DMS53 treated with DMSO at 0.1 percent for 48 hours (cell line): ENCODE measurements at regions not wholly inside any gene's neighbourhood (a gene's known extent, or its start where the extent isn't known, plus 50 kb on each side); places are given as distances from the start of the nearest gene placed in this dataset.

Source experiments
- DNase-seq: peaks from one replicate; lab custom pipeline; 2025; ENCODE audit not compliant: unreplicated experiment; lab: John Stamatoyannopoulos, UW

DNA sequence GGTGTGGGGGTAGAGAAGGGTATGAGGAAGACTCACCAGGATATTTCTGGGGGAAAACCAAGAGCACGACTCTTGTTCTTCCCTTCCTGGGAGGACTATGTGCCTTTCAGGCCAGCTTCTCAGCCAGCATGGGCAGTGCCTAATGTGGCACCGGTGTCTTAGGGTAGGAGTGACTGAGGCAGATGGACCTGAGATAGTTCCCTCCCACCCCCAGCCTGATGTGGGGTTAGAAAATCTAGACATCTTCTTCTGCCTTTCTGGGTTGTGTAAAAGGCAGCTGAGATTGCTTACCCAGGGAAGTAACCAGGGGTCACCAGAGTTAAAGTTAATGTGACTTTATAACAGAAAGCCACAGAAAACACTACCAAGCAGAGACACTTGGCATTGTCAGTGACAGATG lies 127.3 kb downstream of the TMA16 start:
- no peak for DNase-seq

DNA sequence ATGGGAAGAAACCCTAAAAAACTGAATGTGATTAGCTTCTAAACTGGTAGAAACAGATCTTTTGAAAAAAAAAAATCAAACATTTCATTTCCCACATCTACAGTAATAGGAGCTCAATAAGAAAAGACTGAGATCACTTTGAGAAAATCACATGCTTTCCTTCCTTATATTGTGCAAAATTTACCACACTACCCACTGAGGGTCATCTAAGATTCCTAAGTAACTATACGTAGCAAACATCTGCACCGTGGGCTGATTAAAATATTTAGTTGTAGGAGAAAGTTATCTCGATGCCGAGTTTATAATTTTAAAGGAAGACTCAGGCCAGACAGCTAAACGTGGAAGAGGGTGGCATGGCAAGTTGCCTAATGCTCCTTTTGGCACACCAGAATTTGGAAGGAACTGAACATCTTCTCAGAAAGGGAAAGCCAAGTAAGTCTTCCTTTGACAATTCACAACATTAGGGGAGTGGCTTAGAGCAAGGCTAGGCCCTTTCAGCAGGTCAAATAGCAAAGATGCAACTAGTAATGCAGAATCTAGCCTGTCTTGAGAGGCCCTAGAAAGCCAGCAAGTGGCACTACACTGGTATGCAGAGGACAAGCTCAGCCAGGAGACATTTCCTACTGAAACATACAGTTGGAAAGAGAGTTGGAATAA lies 128.0 kb downstream of the TMA16 start:
- no peak for DNase-seq

DNA sequence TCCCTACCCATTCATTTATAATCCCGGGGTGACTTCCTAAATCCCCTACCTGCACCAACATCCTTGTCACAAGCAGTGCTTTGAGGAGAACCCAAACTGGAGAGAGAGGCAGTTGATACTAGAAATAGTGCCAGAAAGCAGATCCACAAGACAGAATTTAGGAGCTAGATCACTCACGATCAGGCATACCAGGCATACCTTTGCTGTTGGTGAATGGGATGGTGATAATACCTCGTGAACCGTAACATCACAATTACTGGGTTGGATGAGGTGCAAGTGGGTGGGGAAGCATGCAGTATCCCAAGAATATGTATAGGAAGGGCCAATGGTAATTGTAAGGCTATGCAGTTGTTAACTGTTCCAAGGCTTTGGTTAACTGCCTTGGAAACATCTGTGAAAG lies 129.3 kb downstream of the TMA16 start:
- no peak for DNase-seq

DNA sequence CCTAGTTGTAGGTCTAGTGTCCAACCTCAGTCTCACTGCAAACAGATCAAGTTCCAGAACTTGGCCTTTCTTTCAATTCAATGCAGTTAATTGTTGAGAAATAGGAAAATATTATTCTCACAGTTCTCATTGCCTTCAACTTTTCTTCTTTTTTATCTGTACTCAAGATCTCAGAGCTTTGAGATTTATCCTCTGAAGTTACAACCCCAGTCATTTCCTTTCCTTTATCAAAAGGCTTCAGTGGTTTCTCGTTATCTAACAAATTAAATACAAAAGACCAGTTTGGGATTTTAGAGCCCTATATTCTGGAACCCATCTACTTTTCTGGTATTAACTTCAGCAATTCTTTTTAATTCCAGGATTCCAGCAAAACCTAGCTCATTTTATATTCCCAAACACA lies 130.2 kb downstream of the TMA16 start:
- no peak for DNase-seq

DNA sequence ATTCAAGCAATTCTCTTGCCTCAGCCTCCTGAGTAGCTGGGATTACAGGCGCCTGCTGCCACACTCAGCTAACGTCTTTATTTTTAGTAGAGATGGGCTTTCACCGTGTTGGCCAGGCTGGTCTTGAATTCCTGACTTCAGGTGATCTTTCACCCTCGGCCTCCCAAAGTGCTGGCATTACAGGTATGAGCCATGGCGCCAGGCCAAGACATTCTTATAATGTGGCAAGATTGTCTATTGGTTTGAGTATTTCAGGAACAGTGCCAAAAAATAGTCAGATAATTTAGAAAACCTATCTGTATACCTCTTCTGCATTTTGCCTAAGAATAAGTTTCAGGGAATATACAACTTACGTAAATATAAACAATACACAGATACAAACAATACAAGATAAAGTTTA lies 136.8 kb downstream of the TMA16 start:
- DNase-seq: no peak

DNA sequence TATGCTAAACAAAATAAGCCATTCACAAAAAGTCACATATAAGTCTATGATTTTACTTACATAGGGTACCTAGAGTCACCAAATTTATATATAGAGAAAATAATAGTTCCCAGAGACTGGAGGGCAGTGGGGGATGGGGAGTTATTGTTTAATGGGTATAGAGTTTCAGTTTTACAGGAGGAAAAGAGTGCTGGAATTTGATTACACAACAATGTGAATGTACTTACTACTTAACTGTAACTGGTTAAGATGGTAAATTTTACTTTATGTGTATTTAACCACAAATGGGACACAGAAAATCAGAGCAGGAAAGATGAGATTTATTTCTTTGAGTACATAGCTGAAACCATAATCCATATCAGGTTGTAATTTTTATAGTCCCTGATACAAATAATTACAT lies 144.4 kb downstream of the TMA16 start:
- DNase-seq: no peak

DNA sequence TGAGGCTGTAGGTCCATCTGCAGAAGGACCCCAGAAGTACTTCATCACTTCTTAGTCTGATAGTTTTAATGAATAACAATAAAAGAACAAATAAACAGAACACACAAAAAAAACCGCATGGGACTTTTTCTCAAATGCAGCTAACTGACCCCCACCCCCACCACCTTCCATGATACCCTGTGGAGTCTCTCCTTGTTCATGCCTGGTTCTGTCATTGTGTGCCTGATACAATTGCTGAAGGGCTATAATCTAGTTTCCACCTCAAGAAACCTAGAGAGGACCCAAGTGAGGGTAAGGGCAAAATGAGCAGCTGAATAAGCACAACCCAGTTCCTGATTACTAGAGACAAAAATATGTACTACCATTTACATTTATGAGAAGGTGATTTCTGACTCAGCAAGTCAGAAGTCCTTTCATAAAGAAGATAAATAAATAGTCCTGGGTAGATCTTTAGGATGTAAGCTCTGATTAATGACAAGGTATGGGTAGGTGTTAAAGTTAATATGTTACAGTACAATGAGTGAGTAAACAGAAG lies 155.1 kb downstream of the TMA16 start:
- peak; percentile 10 for DNase-seq

DNA sequence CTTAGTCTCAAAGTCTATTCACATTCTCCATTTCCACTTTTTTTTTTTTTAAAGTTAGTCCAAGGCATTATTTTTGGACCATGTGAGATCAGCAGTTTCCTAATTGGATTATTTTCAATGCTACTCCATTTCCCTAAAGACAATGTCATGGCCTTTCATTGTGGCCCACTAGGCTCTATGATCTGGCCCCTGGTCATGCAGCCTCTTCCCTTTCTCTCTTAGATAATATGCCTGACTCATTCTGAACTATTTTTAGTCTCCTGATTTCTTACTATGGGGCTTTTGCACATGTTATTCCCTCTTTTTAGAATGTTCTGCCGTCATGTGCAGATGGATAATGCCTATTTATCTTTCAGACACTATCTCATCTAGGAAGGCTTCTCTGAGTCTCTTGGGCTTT lies 157.3 kb downstream of the TMA16 start:
- no peak for DNase-seq

DNA sequence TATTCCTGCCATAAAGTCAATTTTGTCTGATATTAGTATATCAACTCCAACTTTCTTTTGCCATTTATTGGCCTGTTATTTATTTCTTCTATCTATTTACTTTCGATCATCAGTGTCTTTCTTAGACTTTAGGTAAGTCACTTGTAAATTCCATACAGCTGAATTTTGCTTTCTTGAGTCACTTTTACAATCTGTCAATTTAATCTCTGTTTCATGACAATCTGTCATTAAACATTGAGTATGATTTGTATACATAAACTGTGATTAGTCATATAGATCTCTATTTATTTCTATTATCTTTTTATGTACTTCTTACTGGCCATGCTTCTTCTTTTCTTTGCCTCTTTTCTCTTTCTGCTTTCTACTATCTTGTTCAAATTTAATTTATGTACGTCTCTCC lies 160.1 kb downstream of the TMA16 start:
- DNase-seq: no peak

DNA sequence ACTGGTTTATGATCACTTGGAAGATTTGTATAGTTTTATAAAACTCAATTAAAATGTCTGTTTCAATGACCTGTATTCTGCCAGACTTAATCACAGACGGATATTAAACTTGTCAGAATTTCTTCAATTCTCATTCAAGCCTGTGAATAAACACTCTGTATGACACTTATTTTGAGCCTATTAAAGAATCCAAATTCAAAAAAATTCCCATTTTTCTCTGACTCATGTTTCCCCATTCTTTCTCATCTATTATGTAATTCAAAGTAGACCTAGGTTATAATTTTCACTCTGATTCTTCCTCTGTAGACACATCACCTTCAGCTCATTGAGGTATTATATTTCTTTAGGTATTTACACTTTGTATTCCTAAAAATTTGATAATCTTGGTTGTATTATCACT lies 166.1 kb downstream of the TMA16 start:
- DNase-seq: no peak

DNA sequence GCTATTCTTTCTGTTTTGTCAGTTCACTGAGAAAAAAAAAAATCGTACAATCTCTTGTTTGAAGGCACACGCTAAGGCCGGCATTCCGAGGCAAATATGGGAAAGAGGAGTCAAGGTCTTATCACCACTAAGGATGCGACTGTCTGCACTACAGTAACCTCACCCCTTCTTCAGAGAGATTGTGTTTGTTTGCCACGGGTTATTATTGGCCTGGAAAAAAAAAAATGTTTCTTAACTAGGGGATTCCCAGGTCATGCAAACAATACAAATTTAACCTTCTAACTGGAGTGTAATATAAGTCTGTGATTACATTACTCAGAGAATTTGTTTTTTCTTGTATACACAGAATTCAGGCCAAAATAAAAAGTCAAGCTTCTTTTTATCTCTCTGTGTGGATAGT lies 168.3 kb downstream of the TMA16 start:
- DNase-seq: no peak

DNA sequence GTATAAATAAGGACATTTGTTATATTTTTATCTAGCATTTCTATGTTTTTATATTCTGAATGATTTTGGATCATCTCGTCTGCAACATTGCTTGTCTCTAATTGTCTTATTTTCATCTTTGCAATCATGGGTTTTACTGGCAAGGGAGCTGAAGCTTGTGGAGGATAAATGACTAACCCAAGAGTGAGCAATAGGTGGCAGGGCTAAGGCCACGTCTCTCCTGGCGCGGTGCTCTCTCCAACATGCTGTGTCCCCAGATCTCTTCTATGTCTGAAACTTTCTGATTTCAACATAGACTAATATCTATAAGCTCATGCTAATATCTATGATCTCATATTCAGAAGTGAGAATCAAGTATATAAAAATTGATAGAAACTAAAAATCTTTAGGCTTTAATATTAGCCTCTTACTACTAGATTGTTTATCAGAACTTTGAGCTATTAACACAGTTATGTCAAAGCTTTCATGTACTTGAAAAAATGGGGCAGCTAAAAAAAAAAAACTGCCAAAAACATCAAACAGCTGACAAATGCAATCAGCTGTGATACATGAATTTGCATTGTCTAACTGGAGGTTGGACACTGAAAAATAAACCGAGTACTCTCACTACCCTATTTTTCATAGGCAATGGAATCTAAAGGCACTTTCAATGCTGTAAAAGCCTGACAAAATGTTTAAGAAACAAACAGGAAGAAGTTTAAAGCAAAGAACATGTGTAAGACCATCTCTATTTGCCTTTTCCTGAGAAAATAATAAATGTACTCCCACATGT lies 169.2 kb downstream of the TMA16 start:
- no peak for DNase-seq

DNA sequence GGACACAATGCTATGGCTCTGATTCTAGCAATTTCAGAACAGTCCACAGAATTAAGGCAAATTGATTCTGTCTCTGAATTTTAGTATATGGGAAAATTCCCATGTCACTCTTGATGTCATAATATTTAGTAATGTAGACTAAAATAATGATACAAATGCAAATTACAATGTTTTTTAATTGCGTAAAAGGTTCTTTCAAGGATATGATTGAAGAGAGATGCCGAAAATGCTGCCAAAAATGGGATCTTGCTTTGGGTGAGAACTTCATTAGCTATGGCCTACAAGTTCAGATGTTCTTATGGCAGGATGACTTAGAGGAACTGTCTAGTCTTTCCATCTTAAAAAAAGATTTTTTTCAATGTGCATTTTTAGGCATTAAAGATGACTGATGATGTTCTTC lies 170.6 kb downstream of the TMA16 start:
- no peak for DNase-seq

DNA sequence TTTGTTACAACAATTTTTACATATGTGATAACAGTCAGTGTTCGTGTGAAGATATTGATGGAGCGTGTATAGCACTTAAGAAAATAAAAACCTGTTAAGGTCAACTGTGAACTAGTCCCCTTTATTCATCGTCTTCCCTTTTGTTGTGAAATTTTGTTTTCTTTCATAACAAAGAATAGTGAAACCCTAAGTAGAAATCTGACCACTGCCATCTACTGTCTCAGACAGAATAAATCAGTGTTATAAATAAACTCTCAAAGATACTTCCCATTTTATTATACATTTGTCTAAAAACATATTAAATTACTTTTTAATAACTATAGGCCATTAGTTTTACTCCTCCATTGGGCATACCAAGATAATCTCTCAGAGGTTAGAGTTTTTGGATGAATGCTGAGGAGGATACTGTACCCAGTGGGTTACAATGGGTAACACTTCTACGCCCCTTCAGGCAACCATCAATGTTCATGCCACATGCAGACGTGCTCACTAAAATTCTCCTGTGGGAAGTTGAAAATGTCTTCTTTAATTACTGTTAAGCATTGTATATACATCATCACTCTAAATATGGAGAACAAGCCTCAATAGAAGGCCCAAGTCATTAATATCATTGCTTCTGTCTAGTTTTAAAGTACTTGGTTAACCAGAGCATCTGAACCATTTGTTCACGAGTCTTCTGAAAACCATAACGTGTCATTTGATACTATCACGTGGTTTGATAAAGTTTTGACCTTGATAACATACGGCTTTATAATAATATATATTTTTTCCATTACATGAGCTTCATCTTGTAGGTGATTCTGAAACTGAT lies 171.2 kb downstream of the TMA16 start:
- no peak for DNase-seq

DNA sequence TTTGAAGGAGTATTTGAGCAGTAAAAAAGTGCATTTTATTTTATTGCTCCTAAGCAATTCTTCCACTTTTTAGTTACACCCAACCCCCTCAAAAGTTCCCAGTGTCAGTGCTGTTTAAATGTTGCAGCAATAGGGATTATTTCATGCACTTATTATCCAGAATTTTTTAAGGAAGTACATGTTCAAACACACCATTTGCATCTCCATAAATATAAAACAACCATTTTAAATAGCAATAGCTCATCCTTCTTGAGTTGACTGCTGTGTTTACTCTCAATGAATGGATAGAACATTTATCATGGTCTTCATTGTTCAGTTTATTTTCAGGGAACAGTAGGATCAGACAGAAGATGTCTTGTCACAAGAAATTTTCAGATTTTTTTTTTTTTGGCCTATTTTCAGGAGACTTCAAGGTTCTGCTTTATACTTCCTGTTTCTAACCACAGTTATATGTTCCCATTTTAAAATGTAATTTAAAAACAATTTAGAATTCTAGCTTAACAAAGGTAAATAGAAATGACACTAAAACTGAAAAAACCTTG lies 171.9 kb downstream of the TMA16 start:
- DNase-seq: no peak

DNA sequence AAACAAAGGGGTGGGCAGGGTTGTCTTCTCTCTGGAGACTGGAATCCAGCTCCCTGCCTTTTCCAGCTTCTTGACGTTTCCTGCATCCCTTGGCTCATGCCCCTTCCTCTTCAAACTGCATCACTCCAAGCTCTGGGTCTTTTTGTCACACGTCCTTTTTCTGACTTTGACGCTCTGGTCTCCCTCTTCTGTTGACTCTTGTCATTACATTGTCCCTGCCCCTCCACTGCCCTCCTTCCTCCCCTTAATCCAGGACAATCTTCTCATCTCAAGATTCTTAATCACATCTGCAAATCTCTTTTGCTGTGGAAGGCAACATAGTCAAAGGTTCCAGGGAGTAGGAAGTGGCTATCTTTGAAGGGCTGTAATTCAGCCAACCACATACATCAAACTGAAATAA lies 178.3 kb downstream of the TMA16 start:
- no peak for DNase-seq

DNA sequence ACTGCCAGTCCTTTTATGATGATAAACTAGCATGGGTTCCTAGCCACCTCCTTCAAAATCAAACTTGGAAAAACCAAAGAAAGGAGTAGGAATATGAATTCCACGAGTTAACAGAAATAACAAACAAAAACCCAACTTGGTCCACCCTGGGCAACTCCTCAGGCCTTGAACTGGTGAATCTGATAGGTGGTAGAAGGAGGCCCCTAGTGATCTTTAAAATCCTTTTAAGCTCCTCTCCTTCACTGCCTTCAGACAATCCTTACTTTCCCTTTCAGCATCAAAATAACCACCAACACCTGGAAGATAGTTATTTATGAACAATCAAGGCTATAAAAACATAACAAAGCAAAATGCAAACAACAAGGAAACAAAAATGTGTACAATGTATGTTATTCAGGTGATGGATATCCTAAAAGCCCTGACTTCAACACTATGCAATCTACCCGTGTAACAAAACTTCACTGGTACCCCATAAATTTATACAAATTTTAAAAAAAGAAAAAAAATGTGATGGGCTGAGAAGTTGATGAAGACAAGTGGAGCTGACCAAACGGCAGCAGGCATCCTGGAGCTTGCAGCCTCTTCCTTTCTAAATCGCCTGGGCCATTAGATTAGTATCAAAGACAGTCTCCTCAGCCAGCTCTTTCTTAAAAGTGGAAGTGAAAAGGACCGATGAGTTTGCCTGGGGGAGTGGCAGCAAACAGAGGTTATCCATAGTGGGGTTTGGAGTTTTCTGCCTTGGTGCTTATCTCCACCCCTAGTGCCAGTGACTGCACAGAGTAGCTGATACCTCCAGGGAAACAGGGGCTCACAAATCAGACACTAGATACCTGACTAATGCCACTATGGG lies 179.6 kb downstream of the TMA16 start:
- DNase-seq: no peak

DNA sequence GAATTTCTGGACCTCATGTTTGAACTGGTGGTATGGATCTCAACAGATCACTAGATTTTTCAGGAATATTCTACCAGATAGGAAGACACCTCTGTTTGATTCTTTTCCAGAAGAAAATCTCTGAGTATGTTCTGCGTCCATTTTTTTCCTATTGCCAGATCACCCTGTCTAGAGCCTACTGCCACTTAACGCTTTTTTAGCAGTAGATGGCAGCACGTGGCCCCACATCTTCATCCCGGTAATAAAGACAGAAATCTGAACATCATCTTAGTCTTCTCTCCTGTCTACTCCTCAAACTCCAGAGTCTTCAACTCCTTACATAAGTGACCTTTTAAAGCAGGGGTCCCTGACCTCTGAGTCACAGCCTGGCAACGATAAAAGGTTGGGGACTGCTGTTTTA lies 184.7 kb downstream of the TMA16 start:
- DNase-seq: no peak

DNA sequence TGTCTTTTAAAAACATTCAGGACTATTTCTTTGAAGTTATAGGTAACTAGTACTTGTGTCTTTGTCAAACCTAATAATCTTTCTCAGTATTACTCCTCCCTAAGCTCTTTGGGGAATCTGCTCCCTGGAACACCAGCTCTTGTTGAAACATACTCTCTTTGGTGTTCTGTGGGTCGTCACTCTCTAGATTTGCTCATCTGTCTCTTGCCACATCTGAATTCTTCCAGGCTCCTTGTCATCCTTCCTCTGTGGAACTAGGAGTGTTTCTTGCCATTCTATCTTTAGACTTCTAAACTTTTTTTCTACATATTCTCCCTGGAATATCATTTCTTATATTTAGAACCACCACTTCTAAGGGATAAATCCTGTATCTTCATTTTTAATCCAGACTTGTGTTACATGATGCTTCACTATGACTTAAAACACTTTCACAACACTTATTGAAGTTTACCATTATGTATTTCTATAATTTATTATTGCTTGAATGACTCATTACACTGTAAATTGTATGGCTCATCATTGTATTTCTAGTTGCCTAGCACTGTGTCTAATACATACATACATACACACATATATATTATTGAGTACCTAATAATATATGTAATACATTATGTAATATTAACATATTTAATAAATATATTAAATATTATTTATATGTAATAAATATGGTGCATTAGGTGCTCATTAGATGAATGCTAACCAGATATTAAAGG lies 186.1 kb downstream of the TMA16 start:
- no peak for DNase-seq

DNA sequence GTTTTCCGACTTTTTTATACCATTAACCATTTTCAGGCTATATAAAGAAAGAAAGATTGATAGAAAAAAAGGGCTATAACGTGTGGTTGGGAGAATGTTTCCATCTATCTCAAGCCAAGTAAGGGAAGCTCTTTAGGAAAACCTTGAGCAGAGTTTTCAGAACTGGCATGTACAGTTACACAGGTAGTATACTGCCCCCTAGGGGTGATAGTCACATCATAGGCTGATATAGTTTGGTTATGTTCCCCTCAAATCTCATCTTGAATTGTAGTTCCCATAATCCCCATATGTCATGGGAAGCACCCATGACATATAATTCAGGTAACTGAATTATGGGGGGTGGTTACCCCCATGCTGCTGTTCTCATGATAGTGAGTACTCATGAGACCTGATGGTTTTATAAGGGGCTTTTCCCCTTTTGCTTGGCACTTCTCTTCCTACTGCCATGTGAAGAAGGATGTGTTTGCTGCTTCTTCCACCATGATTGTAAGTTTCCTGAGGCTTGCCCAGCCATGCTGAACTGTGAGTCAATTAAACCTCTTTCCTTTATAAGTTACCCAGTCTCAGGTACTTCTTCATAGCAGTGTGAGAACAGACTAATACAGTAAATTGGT lies 186.8 kb downstream of the TMA16 start:
- peak; percentile 1 for DNase-seq
